Keratinocyte (primary cell): ENCODE measurements at regions not wholly inside any gene's neighbourhood (a gene's known extent, or its start where the extent isn't known, plus 50 kb on each side); places are given as distances from the start of the nearest gene placed in this dataset.

Source experiments
- EZH2 ChIP-seq: IDR thresholded peaks from one replicate; pipeline ENCODE4 v1.6.1; 2012; ENCODE audit warnings: inconsistent platforms, mild to moderate bottlenecking, low read length, moderate library complexity
- TF ChIP-seq, protein P1 (sequence below), 3 experiments: IDR thresholded peaks in 1 of 3; conservative IDR thresholded peaks in 1 of 3; optimal IDR thresholded peaks in 1 of 3; 2 replicates in 2 of 3; 3 replicates in 1 of 3; pipeline versions ENCODE3 to v1.5.1; 2011; ENCODE audit warnings: low read length in 3 of 3, mild to moderate bottlenecking in 3 of 3, moderate library complexity in 2 of 3, control low read depth in 1 of 3, inconsistent platforms in 1 of 3; ENCODE audit not compliant: insufficient read depth in 2 of 3; ENCODE audit errors: extremely low read depth in 1 of 3

DNA sequence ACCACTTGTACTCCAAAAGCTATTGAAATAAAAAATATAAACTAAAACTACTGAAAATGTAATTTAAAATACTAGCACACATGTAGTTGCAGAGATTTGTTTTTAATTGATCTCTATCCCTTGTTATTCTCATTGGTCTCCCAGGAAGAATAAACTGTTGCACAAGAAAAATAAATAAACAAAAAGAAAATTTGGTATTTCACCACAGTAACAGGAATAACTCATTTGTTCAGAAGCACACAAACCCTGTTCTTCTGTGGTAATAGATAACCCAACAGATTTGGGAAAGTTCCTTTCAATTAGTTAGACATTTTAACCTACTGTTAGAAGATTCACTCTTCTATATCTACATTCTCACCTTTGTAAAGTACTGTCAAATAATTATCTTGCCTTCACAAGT lies 70.9 kb upstream of the APOOL start:
- TF ChIP-seq, protein P1, sequence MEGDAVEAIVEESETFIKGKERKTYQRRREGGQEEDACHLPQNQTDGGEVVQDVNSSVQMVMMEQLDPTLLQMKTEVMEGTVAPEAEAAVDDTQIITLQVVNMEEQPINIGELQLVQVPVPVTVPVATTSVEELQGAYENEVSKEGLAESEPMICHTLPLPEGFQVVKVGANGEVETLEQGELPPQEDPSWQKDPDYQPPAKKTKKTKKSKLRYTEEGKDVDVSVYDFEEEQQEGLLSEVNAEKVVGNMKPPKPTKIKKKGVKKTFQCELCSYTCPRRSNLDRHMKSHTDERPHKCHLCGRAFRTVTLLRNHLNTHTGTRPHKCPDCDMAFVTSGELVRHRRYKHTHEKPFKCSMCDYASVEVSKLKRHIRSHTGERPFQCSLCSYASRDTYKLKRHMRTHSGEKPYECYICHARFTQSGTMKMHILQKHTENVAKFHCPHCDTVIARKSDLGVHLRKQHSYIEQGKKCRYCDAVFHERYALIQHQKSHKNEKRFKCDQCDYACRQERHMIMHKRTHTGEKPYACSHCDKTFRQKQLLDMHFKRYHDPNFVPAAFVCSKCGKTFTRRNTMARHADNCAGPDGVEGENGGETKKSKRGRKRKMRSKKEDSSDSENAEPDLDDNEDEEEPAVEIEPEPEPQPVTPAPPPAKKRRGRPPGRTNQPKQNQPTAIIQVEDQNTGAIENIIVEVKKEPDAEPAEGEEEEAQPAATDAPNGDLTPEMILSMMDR (optimal IDR thresholded peaks at IDR 0.05 in 1 of 3, IDR thresholded peaks at IDR 0.05 in 1 of 3, conservative IDR thresholded peaks at IDR 0.05 in 1 of 3; ENCODE audit: extremely low read depth in 1 of 3, insufficient read depth in 2 of 3, low read length in 3 of 3): no peak
- TF ChIP-seq EZH2: no peak
